Loucy (cell line): ENCODE measurements at regions not wholly inside any gene's neighbourhood (a gene's known extent, or its start where the extent isn't known, plus 50 kb on each side); places are given as distances from the start of the nearest gene placed in this dataset.

Experiments used
- EZH2phosphoT487 ChIP-seq: fragments of 200-600 bp; IDR thresholded peaks from 2 replicates; pipeline ENCODE4 v1.6.1; 2018; ENCODE audit warnings: antibody characterized with exemption, mild to moderate bottlenecking, moderate library complexity, borderline replicate concordance
- TF ChIP-seq, protein P1 (sequence below): fragments of 200-600 bp; sonication (generic); conservative IDR thresholded peaks from 2 replicates; pipeline ENCODE4 v1.5.1; 2014; ENCODE audit warnings: mild to moderate bottlenecking, antibody characterized with exemption, low read length

DNA sequence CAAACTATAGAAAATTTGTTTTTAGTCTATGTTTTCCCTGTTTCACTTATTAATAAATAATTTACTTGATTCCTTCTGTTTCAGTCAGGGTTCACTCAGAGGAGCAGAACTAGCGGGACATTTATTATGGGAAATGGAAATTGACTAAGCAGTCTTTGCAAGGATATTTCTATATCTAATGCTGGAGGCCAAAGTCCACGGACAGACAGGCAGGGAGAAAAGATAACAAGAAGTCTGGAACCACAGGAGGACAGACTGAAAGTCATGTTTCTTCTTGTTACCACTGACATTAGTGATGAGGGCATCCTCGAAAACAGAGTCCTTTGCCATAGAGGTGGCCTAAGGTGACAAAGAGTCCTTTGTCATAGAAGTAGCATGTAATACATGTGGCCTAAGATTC is 744.5 kb upstream of the TMPRSS15 start:
- TF ChIP-seq, protein P1, sequence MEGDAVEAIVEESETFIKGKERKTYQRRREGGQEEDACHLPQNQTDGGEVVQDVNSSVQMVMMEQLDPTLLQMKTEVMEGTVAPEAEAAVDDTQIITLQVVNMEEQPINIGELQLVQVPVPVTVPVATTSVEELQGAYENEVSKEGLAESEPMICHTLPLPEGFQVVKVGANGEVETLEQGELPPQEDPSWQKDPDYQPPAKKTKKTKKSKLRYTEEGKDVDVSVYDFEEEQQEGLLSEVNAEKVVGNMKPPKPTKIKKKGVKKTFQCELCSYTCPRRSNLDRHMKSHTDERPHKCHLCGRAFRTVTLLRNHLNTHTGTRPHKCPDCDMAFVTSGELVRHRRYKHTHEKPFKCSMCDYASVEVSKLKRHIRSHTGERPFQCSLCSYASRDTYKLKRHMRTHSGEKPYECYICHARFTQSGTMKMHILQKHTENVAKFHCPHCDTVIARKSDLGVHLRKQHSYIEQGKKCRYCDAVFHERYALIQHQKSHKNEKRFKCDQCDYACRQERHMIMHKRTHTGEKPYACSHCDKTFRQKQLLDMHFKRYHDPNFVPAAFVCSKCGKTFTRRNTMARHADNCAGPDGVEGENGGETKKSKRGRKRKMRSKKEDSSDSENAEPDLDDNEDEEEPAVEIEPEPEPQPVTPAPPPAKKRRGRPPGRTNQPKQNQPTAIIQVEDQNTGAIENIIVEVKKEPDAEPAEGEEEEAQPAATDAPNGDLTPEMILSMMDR = no peak
- TF ChIP-seq EZH2phosphoT487 = no peak
